Smooth muscle cell (in vitro differentiated cells): ENCODE measurements at regions not wholly inside any gene's neighbourhood (a gene's known extent, or its start where the extent isn't known, plus 50 kb on each side); places are given as distances from the start of the nearest gene placed in this dataset. TPM values are rescaled to one million over a fixed set of nuclear protein-coding genes. Genes with fewer than 3 reads are reported as not detected.

Experiments
- DNase-seq: peaks from one replicate; lab custom pipeline; 2025; ENCODE audit not compliant: unreplicated experiment; lab: John Stamatoyannopoulos, UW
- H2AFZ ChIP-seq: fragments of 200-600 bp; sonication (generic); 2 replicates; pipeline ENCODE4 v1.6.0; 2016; ENCODE audit warnings: antibody characterized with exemption, low read depth, mild to moderate bottlenecking
- H3F3A ChIP-seq: fragments of 200-600 bp; sonication (generic); 2 replicates; pipeline ENCODE4 v1.6.0; 2017; ENCODE audit warnings: antibody characterized with exemption, low read depth
- H3K27ac ChIP-seq: fragments of 200-600 bp; sonication (generic); 2 replicates; pipeline ENCODE4 v1.5.1; 2016; ENCODE audit warnings: low read depth, mild to moderate bottlenecking
- H3K27me3 ChIP-seq: fragments of 200-600 bp; sonication (generic); 2 replicates; pipeline ENCODE4 v1.6.1; 2016; ENCODE audit warnings: low read depth, mild to moderate bottlenecking
- H3K36me3 ChIP-seq: fragments of 200-600 bp; sonication (generic); 2 replicates; pipeline ENCODE4 v1.5.1; 2016; ENCODE audit warnings: low read depth
- H3K4me1 ChIP-seq: fragments of 200-600 bp; sonication (generic); 2 replicates; pipeline ENCODE4 v1.5.1; 2016; ENCODE audit warnings: low read depth
- H3K4me2 ChIP-seq: fragments of 200-600 bp; sonication (generic); 2 replicates; pipeline ENCODE4 v1.6.0; 2016; ENCODE audit warnings: mild to moderate bottlenecking
- H3K4me3 ChIP-seq: fragments of 200-600 bp; sonication (generic); 2 replicates; pipeline ENCODE4 v1.5.1; 2016; ENCODE audit warnings: mild to moderate bottlenecking
- H3K79me2 ChIP-seq: fragments of 200-600 bp; sonication (generic); 2 replicates; pipeline ENCODE4 v1.6.0; 2016; ENCODE audit warnings: low read depth, mild to moderate bottlenecking
- H3K9ac ChIP-seq: fragments of 200-600 bp; sonication (generic); 2 replicates; pipeline ENCODE4 v1.6.0; 2016; ENCODE audit warnings: low read depth
- H3K9me3 ChIP-seq: fragments of 200-600 bp; sonication (generic); replicated peaks from 2 replicates; pipeline ENCODE4 v1.5.1; 2016; ENCODE audit warnings: low read depth
- H4K20me1 ChIP-seq: fragments of 200-600 bp; sonication (generic); 2 replicates; pipeline ENCODE4 v1.6.0; 2016; ENCODE audit warnings: low read depth
- CTCF ChIP-seq: fragments of 200-600 bp; sonication (generic); IDR thresholded peaks from 2 replicates; pipeline ENCODE4 v1.5.1; 2017; ENCODE audit warnings: borderline replicate concordance, mild to moderate bottlenecking, antibody characterized with exemption; ENCODE audit not compliant: insufficient read depth, poor library complexity, severe bottlenecking
- WGBS: methylation state at CpG from one replicate; pipeline ENCODE4 v1.1.7; 2016; ENCODE audit warnings: low lambda C conversion rate; 5-methylcytosine and 5-hydroxymethylcytosine counted together
- microRNA-seq: library from miRNA; unstranded; fragments of <30 nt; microRNA quantifications from one replicate; pipeline ENCODE4, GENCODE V29; 2016; ENCODE audit warnings: borderline number of aligned reads
- small RNA-seq: library from RNA; depleted of rRNA; stranded (forward); fragments of <200 nt; gene quantifications from one replicate; pipeline ENCODE3, GENCODE V24; 2014

- WGBS, result 90% methylated on average over 13 of the region's 13 CpGs
These were observed 167.7 kb downstream of the ANAPC1 start for GRCh38 chr2:111715987-111716904.

GRCh38 chr2:111716905-111717775 is 166.9 kb downstream of the ANAPC1 start:
- no peak for DNase-seq
- Histone ChIP-seq H3K9ac (no peak overlapping the region), H3K36me3 (no peaks in the 10 kb centered on the region), H3K79me2 (no peaks in the 10 kb centered on the region), H2AFZ (no peak overlapping the region), H3K4me3 (no peak overlapping the region), H3K9me3 (no peaks in the 10 kb centered on the region), H3K27me3 (no peaks in the 10 kb centered on the region), H3K4me1 (peaks cover 3% of the 10 kb centered on the region), H3F3A (no peaks in the 10 kb centered on the region), H3K4me2 (no peak overlapping the region), H4K20me1 (no peaks in the 10 kb centered on the region), H3K27ac (no peak overlapping the region)
- TF ChIP-seq CTCF, result no peak
- WGBS, result 87% methylated on average over 21 of the region's 21 CpGs

More at GRCh38 chr2:111715987-111716904, 167.7 kb downstream of the ANAPC1 start:
- Histone ChIP-seq H3K4me3 (no peak overlapping the region), H3K36me3 (no peaks in the 10 kb centered on the region), H3F3A (no peaks in the 10 kb centered on the region), H3K27ac (no peak overlapping the region), H3K4me1 (peaks cover 3% of the 10 kb centered on the region), H2AFZ (no peak overlapping the region), H3K9ac (no peak overlapping the region), H3K9me3 (no peaks in the 10 kb centered on the region), H3K4me2 (no peak overlapping the region), H3K27me3 (no peaks in the 10 kb centered on the region), H4K20me1 (no peaks in the 10 kb centered on the region), H3K79me2 (no peaks in the 10 kb centered on the region)
- no peak for TF ChIP-seq CTCF
- DNase-seq, result no peak

Small RNAs in the stretch of these regions (microRNA-seq; reads per million reads assigned to microRNA genes)
- not detected for gene MIR4435-2

Small RNAs in the stretch of these regions (small RNA-seq; reads per million reads assigned to genes)
- not detected for gene MIR4435-2
